ENCODE measurements at regions not wholly inside any gene's neighbourhood (a gene's known extent, or its start where the extent isn't known, plus 50 kb on each side); places are given as distances from the start of the nearest gene placed in this dataset.

DNA sequence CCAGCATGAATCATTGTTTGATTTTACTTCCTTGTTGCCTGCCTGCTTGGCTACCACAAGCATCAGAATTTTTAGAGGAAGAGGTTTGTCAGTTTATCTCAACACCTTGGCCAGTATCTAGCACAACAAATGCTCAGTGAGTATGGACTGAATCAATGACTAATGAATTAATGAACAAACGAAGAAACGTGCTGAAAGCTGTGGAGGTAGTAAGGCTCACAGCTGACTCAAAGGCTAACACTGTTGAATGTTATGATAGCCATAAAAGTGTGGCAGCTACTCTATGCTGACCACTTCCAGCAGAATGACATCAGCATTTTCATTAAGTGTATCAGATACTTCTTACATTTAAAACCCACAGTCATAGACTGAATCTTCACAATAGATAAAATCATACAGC, 543.4 kb downstream of the IRS1 start:
- TF ChIP-seq, protein P1, sequence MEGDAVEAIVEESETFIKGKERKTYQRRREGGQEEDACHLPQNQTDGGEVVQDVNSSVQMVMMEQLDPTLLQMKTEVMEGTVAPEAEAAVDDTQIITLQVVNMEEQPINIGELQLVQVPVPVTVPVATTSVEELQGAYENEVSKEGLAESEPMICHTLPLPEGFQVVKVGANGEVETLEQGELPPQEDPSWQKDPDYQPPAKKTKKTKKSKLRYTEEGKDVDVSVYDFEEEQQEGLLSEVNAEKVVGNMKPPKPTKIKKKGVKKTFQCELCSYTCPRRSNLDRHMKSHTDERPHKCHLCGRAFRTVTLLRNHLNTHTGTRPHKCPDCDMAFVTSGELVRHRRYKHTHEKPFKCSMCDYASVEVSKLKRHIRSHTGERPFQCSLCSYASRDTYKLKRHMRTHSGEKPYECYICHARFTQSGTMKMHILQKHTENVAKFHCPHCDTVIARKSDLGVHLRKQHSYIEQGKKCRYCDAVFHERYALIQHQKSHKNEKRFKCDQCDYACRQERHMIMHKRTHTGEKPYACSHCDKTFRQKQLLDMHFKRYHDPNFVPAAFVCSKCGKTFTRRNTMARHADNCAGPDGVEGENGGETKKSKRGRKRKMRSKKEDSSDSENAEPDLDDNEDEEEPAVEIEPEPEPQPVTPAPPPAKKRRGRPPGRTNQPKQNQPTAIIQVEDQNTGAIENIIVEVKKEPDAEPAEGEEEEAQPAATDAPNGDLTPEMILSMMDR (conservative IDR thresholded peaks at IDR 0.05 in 1 of 2, IDR thresholded peaks at IDR 0.05 in 1 of 2; ENCODE audit: low read depth in 1 of 2, low read length in 2 of 2) = no peak
- no peak for TF ChIP-seq EZH2 (IDR thresholded peaks at IDR 0.05; ENCODE audit: low read length, missing control alignments)
